GM12878 (cell line): ENCODE measurements at regions not wholly inside any gene's neighbourhood (a gene's known extent, or its start where the extent isn't known, plus 50 kb on each side); places are given as distances from the start of the nearest gene placed in this dataset.

Experiments used
- ATAC-seq: fragments of 200-7000 bp; cut with Tn5 transposase; 3 replicates; pipeline ENCODE4 v1.9.1; 2020; ENCODE audit warnings: mild to moderate bottlenecking, moderate library complexity
- BruUV-seq: library from RNA; stranded (reverse); fragments of 400-500 nt; replicated peaks from 2 replicates; lab custom pipeline; 2021; lab: Mats Ljungman, UMichigan
- CTCF ChIA-PET: fragments of 300-600 bp; sonication (Branson Sonifier 250); formaldehyde crosslinking; extraction: SDS; loops from one replicate; lab custom pipeline; 2021; ENCODE audit warnings: inconsistent platforms; lab: Yijun Ruan, JAX
- POLR2A ChIA-PET: fragments of 350-600 bp; formaldehyde crosslinking; extraction: SDS; loops from one replicate; lab custom pipeline; 2021; ENCODE audit warnings: inconsistent platforms; lab: Charles Lee
- RAD21 ChIA-PET: fragments of 300-600 bp; sonication (Branson Sonifier 250); formaldehyde crosslinking; loops from one replicate; lab custom pipeline; 2023; ENCODE audit warnings: antibody characterized with exemption; ENCODE audit not compliant: unreplicated experiment; lab: Charles Lee
- SMC1A ChIA-PET: fragments of 300-600 bp; sonication (Branson Sonifier 250); formaldehyde crosslinking; loops from one replicate; lab custom pipeline; 2023; ENCODE audit not compliant: unreplicated experiment, uncharacterized antibody; lab: Charles Lee
- DNase-seq: peaks from one replicate; pipeline ENCODE4 v3.0.0-alpha.2; 2011; ENCODE audit warnings: low read depth, low spot score
- FAIRE-seq: peaks from 3 replicates; lab custom pipeline; 2011; peaks lifted over from hg19 to GRCh38; lab: Jason Lieb, UNC
- H2AFZ ChIP-seq: 2 replicates; pipeline ENCODE4 v1.6.0; 2011; ENCODE audit warnings: low read depth, low read length, control low read depth; ENCODE audit not compliant: control insufficient read depth
- H3K27ac ChIP-seq: 2 replicates; pipeline ENCODE4 v1.5.1; 2011; ENCODE audit warnings: control low read depth; ENCODE audit not compliant: control insufficient read depth, insufficient read depth
- H3K27me3 ChIP-seq, 2 experiments: replicated peaks in 1 of 2; 2 replicates each; pipeline versions ENCODE4 v1.6.0 to v1.6.1; 2011; ENCODE audit warnings: low read length in 1 of 2; ENCODE audit not compliant: control insufficient read depth in 2 of 2, insufficient read depth in 2 of 2
- H3K36me3 ChIP-seq, 2 experiments: 2 replicates each; pipeline ENCODE4 v1.5.1; 2011; ENCODE audit warnings: low read length in 1 of 2; ENCODE audit not compliant: control insufficient read depth in 2 of 2, insufficient read depth in 2 of 2
- H3K4me1 ChIP-seq: 2 replicates; pipeline ENCODE4 v1.6.1; 2011; ENCODE audit warnings: mild to moderate bottlenecking, low read length, moderate library complexity, mixed read lengths; ENCODE audit not compliant: control insufficient read depth, insufficient read depth
- H3K4me2 ChIP-seq: 2 replicates; pipeline ENCODE4 v1.6.0; 2011; ENCODE audit warnings: control low read depth; ENCODE audit not compliant: control insufficient read depth, insufficient read depth
- H3K4me3 ChIP-seq: fragments of 200-600 bp; sonication (generic); 2 replicates; pipeline ENCODE4 v1.5.1; 2016
- H3K79me2 ChIP-seq: 2 replicates; pipeline ENCODE4 v1.6.0; 2011; ENCODE audit warnings: low read length; ENCODE audit not compliant: control insufficient read depth, insufficient read depth
- H3K9ac ChIP-seq: 2 replicates; pipeline ENCODE4 v1.8.0; 2011; ENCODE audit warnings: low read length, control low read depth, mixed read lengths; ENCODE audit not compliant: control insufficient read depth, insufficient read depth
- H3K9me3 ChIP-seq: replicated peaks from 3 replicates; pipeline ENCODE4 v1.5.1; 2011; ENCODE audit warnings: mild to moderate bottlenecking, low read length; ENCODE audit not compliant: control insufficient read depth, insufficient read depth
- H4K20me1 ChIP-seq: 2 replicates; pipeline ENCODE4 v1.6.0; 2011; ENCODE audit not compliant: control insufficient read depth, insufficient read depth
- CREM ChIP-seq: IDR thresholded peaks from 2 replicates; pipeline ENCODE4 v1.6.1; 2014; ENCODE audit warnings: antibody characterized with exemption, low read depth
- EP300 ChIP-seq, 2 experiments: fragments of 150-350 bp in 1 of 2; IDR thresholded peaks; 2 replicates each; pipeline ENCODE4 v1.6.1; 2011 to 2012; ENCODE audit warnings: low read depth in 2 of 2, low read length in 2 of 2, borderline replicate concordance in 1 of 2, improper control_type of control experiment in 1 of 2, inconsistent platforms in 1 of 2; ENCODE audit not compliant: control insufficient read depth in 1 of 2
- ESRRA ChIP-seq: IDR thresholded peaks from 2 replicates; pipeline ENCODE4 v1.6.1; 2012; ENCODE audit warnings: mild to moderate bottlenecking, low read length, improper control_type of control experiment
- EZH2 ChIP-seq: IDR thresholded peaks from 2 replicates; pipeline ENCODE4 v1.6.1; 2012; ENCODE audit warnings: low read depth, mild to moderate bottlenecking, control low read depth, inconsistent platforms, low read length, borderline replicate concordance; ENCODE audit not compliant: control insufficient read depth
- HDAC6 ChIP-seq: fragments of 200-600 bp; sonication (generic); IDR thresholded peaks from one replicate; pipeline ENCODE4 v1.8.0; 2017; ENCODE audit warnings: antibody characterized with exemption; ENCODE audit not compliant: unreplicated experiment
- JUND ChIP-seq: IDR thresholded peaks from 2 replicates; pipeline ENCODE4 v1.6.1; 2012; ENCODE audit warnings: low read depth, mild to moderate bottlenecking, low read length, improper control_type of control experiment, moderate library complexity
- MTA2 ChIP-seq: fragments of 450-650 bp; IDR thresholded peaks from 2 replicates; pipeline ENCODE4 v1.6.1; 2016; ENCODE audit warnings: low read depth, mild to moderate bottlenecking, moderate library complexity
- NR2C1 ChIP-seq: fragments of 450-650 bp; IDR thresholded peaks from 2 replicates; pipeline ENCODE4 v1.6.1; 2017; ENCODE audit warnings: antibody characterized with exemption, mild to moderate bottlenecking, moderate library complexity
- NR2F1 ChIP-seq: fragments of 450-650 bp; conservative IDR thresholded peaks from 2 replicates; pipeline ENCODE4 v1.6.1; 2017; ENCODE audit warnings: mild to moderate bottlenecking
- PBX3 ChIP-seq: IDR thresholded peaks from 2 replicates; pipeline ENCODE4 v1.6.1; 2011; ENCODE audit warnings: mild to moderate bottlenecking, low read depth, low read length, moderate library complexity; ENCODE audit not compliant: insufficient replicate concordance
- POLR2AphosphoS2 ChIP-seq: IDR thresholded peaks from 2 replicates; pipeline ENCODE4 v1.6.1; 2011; ENCODE audit warnings: low read depth, mild to moderate bottlenecking, low read length, improper control_type of control experiment, moderate library complexity
- POLR2AphosphoS5 ChIP-seq: IDR thresholded peaks from 2 replicates; pipeline ENCODE4 v1.6.1; 2011; ENCODE audit warnings: mild to moderate bottlenecking, low read length, inconsistent platforms
- RB1 ChIP-seq: fragments of 450-650 bp; formaldehyde crosslinking; IDR thresholded peaks from 2 replicates; pipeline ENCODE4 v1.6.1; 2017; ENCODE audit warnings: mild to moderate bottlenecking, borderline replicate concordance
- RBBP5 ChIP-seq: fragments of 200-600 bp; sonication (generic); conservative IDR thresholded peaks from 2 replicates; pipeline ENCODE4 v1.6.1; 2016
- SP1 ChIP-seq: IDR thresholded peaks from one replicate; pipeline ENCODE4 v1.6.1; 2011; ENCODE audit warnings: low read depth, low read length
- STAT3 ChIP-seq: IDR thresholded peaks from 2 replicates; pipeline ENCODE4 v1.6.1; 2011; ENCODE audit warnings: low read depth, low read length, improper control_type of control experiment
- USF1 ChIP-seq: IDR thresholded peaks from 2 replicates; pipeline ENCODE4 v1.6.1; 2011; ENCODE audit warnings: borderline replicate concordance, low read depth, mild to moderate bottlenecking, moderate library complexity, mixed read lengths, low read length; ENCODE audit not compliant: insufficient read depth; ENCODE audit errors: extremely low read length
- in situ Hi-C: fragments of 300-500 bp; cut with MboI; formaldehyde crosslinking; loops from 9 replicates; pipeline ENCODE4 v1.14.3; 2018; ENCODE audit warnings: mixed read lengths
- intact Hi-C: fragments of 100-400 bp; cut with micrococcal nuclease; formaldehyde crosslinking; loops from one replicate; pipeline ENCODE4 v1.14.2; 2022; ENCODE audit not compliant: unreplicated experiment
- TF ChIP-seq, protein P1 (sequence below): fragments of 450-650 bp; conservative IDR thresholded peaks from 2 replicates; pipeline ENCODE4 v1.6.1; 2017; ENCODE audit warnings: mild to moderate bottlenecking, moderate library complexity
- TF ChIP-seq, protein P2 (sequence below): fragments of 450-650 bp; IDR thresholded peaks from 2 replicates; pipeline ENCODE4 v1.6.1; 2017; ENCODE audit warnings: borderline replicate concordance

DNA sequence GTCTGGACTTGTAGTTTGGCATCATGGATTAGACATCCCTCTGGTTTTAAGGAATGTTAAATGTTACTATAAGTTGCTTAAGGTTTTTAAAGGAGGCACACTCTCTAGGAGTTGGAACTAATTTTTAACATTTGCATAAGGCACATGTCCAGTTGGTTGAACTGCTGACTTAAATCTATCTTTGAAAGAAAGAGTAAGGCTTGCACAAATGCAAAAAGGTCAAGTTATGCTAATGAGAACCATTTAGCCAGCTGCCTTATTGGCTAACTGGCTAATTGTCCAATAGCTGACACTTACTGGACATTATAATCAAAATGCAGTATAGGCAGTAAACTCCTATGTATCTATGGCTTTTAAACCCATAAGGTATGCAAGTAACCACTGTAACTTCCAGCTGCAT lies 206.1 kb upstream of the TTC29 start:
- Histone ChIP-seq H3K4me1 (no peaks in the 10 kb centered on the region), H3K27me3 (no peaks in the 10 kb centered on the region; a peak in 2 of 4 replicates), H3K27ac (no peak overlapping the region), H4K20me1 (no peaks in the 10 kb centered on the region), H3K79me2 (no peaks in the 10 kb centered on the region), H3K4me3 (no peak overlapping the region), H3K4me2 (no peak overlapping the region), H3K9me3 (no peaks in the 10 kb centered on the region), H3K9ac (no peak overlapping the region), H3K36me3 (no peaks in the 10 kb centered on the region), H2AFZ (no peak overlapping the region)
- in situ Hi-C loops (no loop called here), intact Hi-C loops (no loop called here)
- RAD21 ChIA-PET: no interaction called here
- no peak for DNase-seq
- SMC1A ChIA-PET: no interaction called here
- CTCF ChIA-PET: interaction anchor here (1.0 kb wide), 1 partner anchor 10 kb away, joined by 3 read pairs; no protein-coding TSS in a partner anchor
- no peak for FAIRE-seq
- POLR2A ChIA-PET: no interaction called here
- BruUV-seq: no TSS peak
- ATAC-seq: no peak
- TF ChIP-seq STAT3 (no peak), ESRRA (no peak), USF1 (no peak), NR2C1 (no peak), PBX3 (no peak), HDAC6 (no peak), RB1 (no peak), EP300 (IDR thresholded peaks at IDR 0.05; ENCODE audit: borderline replicate concordance in 1 of 2, control insufficient read depth in 1 of 2, low read depth in 2 of 2, low read length in 2 of 2) (no peak), MTA2 (no peak), EZH2 (no peak), POLR2AphosphoS2 (no peak), POLR2AphosphoS5 (no peak), RBBP5 (no peak), CREM (no peak), NR2F1 (no peak), JUND (no peak), SP1 (no peak)
- TF ChIP-seq, protein P1, sequence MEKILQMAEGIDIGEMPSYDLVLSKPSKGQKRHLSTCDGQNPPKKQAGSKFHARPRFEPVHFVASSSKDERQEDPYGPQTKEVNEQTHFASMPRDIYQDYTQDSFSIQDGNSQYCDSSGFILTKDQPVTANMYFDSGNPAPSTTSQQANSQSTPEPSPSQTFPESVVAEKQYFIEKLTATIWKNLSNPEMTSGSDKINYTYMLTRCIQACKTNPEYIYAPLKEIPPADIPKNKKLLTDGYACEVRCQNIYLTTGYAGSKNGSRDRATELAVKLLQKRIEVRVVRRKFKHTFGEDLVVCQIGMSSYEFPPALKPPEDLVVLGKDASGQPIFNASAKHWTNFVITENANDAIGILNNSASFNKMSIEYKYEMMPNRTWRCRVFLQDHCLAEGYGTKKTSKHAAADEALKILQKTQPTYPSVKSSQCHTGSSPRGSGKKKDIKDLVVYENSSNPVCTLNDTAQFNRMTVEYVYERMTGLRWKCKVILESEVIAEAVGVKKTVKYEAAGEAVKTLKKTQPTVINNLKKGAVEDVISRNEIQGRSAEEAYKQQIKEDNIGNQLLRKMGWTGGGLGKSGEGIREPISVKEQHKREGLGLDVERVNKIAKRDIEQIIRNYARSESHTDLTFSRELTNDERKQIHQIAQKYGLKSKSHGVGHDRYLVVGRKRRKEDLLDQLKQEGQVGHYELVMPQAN: no peak
- TF ChIP-seq, protein P2, sequence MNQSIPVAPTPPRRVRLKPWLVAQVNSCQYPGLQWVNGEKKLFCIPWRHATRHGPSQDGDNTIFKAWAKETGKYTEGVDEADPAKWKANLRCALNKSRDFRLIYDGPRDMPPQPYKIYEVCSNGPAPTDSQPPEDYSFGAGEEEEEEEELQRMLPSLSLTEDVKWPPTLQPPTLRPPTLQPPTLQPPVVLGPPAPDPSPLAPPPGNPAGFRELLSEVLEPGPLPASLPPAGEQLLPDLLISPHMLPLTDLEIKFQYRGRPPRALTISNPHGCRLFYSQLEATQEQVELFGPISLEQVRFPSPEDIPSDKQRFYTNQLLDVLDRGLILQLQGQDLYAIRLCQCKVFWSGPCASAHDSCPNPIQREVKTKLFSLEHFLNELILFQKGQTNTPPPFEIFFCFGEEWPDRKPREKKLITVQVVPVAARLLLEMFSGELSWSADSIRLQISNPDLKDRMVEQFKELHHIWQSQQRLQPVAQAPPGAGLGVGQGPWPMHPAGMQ: no peak
